GM10266 (cell line): ENCODE measurements at regions not wholly inside any gene's neighbourhood (a gene's known extent, or its start where the extent isn't known, plus 50 kb on each side); places are given as distances from the start of the nearest gene placed in this dataset.

Source experiments
- DNase-seq: peaks from one replicate; pipeline ENCODE4 v3.0.0; 2012; ENCODE audit errors: extremely low spot score
- TF ChIP-seq, protein P1 (sequence below): IDR thresholded peaks from 2 replicates; pipeline ENCODE4 v1.5.1; 2012; ENCODE audit warnings: mild to moderate bottlenecking, low read depth; ENCODE audit not compliant: control insufficient read depth, insufficient read depth; ENCODE audit errors: missing control alignments

DNA sequence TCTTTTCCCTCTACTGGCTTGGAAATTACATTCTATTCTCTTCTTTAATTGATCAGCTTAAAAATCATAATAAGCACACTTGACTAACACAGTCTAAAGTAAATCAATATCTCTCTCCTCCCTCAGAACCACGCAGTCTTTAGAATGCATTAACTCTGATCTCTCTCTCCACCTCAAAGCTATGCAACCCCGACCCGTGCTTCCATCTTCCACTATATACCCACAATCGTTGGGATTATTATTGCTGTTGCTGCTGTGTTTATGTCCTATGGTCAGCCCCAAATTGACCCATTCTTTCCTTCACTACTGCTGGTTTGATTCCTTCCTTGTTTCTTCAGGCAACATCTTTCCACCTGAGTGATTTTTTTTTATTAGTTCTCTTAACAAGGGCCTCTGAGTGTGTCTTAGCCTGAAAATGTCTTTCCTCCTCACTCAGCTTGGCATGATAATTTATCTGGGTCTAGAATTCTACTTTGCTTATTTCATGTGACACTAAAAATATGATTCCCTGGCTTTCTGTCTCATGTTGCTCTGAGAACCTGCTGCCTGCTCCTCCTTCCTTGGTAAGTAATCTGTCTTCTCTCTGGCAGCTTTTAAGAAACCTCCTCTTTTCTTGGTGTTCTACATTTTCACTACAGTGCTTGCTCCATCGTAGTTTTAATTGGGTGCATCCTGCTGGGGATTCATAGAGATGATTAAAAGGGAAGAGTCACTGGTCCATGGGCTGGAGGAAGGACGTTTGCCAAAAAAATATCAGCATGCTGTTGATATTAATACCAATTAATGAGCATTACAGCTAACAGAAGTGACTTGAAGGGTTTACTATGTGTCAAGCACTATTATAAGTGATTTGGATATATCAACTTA, 472.2 kb downstream of the MATN1 start:
- TF ChIP-seq, protein P1, sequence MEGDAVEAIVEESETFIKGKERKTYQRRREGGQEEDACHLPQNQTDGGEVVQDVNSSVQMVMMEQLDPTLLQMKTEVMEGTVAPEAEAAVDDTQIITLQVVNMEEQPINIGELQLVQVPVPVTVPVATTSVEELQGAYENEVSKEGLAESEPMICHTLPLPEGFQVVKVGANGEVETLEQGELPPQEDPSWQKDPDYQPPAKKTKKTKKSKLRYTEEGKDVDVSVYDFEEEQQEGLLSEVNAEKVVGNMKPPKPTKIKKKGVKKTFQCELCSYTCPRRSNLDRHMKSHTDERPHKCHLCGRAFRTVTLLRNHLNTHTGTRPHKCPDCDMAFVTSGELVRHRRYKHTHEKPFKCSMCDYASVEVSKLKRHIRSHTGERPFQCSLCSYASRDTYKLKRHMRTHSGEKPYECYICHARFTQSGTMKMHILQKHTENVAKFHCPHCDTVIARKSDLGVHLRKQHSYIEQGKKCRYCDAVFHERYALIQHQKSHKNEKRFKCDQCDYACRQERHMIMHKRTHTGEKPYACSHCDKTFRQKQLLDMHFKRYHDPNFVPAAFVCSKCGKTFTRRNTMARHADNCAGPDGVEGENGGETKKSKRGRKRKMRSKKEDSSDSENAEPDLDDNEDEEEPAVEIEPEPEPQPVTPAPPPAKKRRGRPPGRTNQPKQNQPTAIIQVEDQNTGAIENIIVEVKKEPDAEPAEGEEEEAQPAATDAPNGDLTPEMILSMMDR, result no peak
- DNase-seq, result no peak

DNA sequence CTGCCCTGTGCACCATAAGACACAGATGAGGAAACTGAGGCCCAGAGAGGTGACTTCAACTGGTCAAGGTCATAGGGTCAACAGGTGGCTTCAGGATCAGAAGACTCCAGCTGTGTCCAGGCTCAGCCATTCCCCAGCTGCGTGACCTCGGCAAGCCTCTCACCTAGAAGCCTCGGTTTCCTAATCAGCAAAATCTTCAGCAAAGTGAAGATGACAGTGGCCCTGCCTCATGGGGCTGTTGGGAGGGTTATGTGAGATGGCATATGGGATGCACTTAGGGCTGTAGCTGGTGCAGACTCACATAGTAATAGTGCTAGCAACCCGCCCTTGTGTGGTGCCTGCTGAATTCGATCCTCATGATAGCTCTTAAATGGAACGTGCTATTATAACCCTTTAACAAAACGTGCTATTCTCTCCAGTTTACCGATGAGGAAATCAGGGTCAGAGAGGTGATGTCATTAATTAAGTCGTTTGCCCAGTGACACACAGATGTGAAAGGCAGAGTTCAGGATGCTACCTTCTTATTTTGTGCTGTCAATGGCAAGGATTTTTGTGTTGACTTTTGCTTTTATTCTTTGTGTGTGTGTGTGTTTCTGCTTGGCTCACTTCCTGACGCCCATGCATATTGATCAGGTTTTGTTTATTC, 472.9 kb downstream of the MATN1 start:
- no peak for DNase-seq
- TF ChIP-seq, protein P1, result no peak

DNA sequence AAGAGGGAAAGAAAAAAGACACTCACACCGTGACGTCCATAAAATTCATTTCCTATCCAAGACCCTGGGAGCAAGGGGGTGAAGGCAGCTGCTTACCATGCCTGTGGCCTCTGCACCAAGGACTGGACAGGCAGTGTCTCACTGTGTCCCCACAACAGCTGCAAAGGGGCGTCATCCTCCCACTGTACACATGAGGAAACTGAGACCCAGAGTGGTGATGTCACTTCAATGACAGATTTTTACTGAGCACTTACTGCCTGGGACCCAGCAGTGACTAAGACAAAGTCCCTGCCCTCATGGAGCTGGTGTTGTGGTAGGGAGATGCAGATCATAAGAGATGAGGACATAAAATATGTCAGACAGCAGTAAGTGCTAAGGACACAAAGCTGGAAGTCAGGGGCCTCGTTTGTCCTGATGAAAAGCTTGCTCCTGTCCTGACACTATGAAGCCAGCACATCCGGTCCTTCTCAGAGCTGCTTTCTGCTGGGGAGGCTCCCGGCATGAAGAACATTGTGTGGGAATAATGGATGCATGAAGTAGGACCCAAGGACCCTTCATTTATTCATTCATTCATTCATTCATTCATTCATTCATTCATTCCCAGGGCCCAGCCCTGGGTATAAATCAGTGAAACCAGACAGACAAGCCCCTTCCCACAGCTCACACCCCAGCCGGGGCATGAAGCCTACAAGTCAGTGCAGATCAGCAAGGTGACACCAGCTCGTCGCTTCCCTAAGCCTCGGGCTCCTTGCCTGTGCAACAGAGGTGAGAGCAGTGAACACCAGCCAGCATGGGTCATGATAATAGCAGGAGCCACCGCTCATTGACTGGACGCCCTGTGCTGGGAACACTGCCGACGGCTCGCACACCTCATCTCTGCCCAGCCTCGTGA, 473.7 kb downstream of the MATN1 start:
- no peak for DNase-seq
- TF ChIP-seq, protein P1, result no peak

DNA sequence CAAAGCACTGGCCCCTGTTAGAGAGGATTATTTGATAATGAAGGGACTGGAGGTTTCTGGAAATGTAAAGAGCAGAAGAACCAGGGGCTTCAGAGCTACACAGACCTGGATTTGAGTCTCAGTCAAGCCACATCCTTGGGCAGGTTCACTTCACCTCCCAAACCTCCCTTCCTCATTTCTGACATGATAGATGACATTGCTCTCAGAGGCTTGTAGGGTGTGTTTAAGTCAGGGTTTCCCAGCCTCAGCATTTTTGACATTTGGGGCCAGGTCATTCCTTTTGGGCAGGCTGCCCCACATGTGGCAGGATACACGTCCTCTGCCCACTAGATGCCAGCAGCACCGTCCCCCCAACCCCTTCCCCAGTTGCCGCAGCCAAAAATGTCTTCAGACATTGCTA, 474.6 kb downstream of the MATN1 start:
- TF ChIP-seq, protein P1, result no peak

DNA sequence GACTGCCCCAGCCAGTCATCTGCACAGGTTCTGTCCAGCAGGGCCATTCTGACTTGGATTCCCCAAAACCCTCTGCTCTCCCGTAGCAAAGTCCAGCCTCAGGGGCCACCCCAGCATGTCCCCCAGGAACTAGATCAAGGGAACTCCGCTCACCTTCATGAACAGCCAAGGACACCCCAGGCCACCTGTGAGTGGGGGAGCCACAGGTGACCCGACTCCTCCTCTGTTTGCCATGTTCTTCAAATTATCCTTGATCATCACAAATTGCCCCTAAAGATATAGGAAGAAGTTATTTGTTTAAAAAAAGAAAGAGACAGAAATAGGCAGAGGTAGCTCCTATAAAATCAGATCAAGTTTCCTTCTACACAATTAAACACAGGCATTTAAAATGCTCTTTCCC, 475.0 kb downstream of the MATN1 start:
- no peak for DNase-seq
- TF ChIP-seq, protein P1, result no peak

More for the DNA sequence above, 474.6 kb downstream of the MATN1 start:
- DNase-seq, result no peak

DNA sequence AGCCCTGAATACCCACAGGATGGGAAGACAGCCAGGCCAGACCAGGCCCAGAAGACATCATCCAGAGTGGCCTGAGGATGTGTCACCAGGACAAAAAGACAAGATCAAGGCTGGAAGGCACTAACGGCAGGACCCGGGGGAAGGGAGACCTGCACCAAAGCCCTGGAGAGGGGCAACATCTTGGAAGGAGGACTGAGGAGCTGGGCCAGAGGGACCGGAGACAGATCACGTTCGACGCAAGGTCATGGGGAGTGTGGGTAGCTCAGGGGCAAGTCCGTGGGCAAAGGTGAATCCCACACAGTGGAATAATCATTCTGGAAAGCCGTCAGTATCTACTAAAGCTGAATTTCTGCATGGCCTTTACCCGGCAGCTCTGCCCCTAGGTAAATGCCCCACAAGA, 478.6 kb downstream of the MATN1 start:
- TF ChIP-seq, protein P1, result no peak
- no peak for DNase-seq
